K562 (cell line): ENCODE measurements at regions not wholly inside any gene's neighbourhood (a gene's known extent, or its start where the extent isn't known, plus 50 kb on each side); places are given as distances from the start of the nearest gene placed in this dataset.

ENCODE experiments used
- ATAC-seq: fragments of 200-7000 bp; cut with Tn5 transposase; 3 replicates; pipeline ENCODE4 v1.9.1; 2020; ENCODE audit warnings: moderate library complexity
- BruUV-seq: library from RNA; stranded (reverse); fragments of 400-500 nt; replicated peaks from 2 replicates; lab custom pipeline; 2021; lab: Mats Ljungman, UMichigan
- CTCF ChIA-PET: fragments of 300-600 bp; formaldehyde crosslinking; extraction: SDS; loops from one replicate; lab custom pipeline; 2021; ENCODE audit warnings: low intra/inter-chr PET ratio; lab: Yijun Ruan, JAX
- POLR2A ChIA-PET: fragments of 300-600, 350-650 bp; sonication (Branson Sonifier 250); formaldehyde crosslinking; extraction: SDS; loops from one replicate; lab custom pipeline; 2021; ENCODE audit warnings: antibody characterized with exemption, inconsistent platforms; lab: Yijun Ruan, JAX
- DNase-seq, 4 experiments: peaks; one replicate each; pipeline versions ENCODE4 v3.0.0 to v3.0.0-alpha.2; 2011 to 2018; ENCODE audit warnings: low spot score in 3 of 4, mixed read lengths in 3 of 4; ENCODE audit errors: extremely low read depth in 1 of 4
- FAIRE-seq: peaks from 2 replicates; lab custom pipeline; 2011; peaks lifted over from hg19 to GRCh38; lab: Jason Lieb, UNC
- H2AFZ ChIP-seq: 2 replicates; pipeline ENCODE4 v1.6.0; 2011; ENCODE audit warnings: low read depth, low read length, control low read depth, inconsistent platforms
- H3K27ac ChIP-seq: fragments of 200-600 bp; 3 replicates; pipeline ENCODE4 v1.8.0; 2011; ENCODE audit warnings: low read depth, mild to moderate bottlenecking, control low read depth, inconsistent platforms, low read length, moderate library complexity, mixed read lengths; ENCODE audit errors: extremely low read depth
- H3K27me3 ChIP-seq, 2 experiments: fragments of 300-600 bp in 1 of 2; 2 replicates in 1 of 2; 3 replicates in 1 of 2; pipeline versions ENCODE4 v1.6.0 to v1.8.0; 2011; ENCODE audit warnings: inconsistent platforms in 2 of 2, low read length in 2 of 2, mild to moderate bottlenecking in 1 of 2, mixed read lengths in 1 of 2, moderate library complexity in 1 of 2; ENCODE audit not compliant: control insufficient read depth in 2 of 2, insufficient read depth in 2 of 2
- H3K36me3 ChIP-seq: fragments of 300-600 bp; 3 replicates; pipeline ENCODE4 v1.8.0; 2011; ENCODE audit warnings: mild to moderate bottlenecking, low read length, inconsistent platforms; ENCODE audit not compliant: control insufficient read depth, insufficient read depth
- H3K4me1 ChIP-seq, 2 experiments: fragments of 200-600 bp in 1 of 2; replicated peaks in 1 of 2; 2 replicates in 1 of 2; 3 replicates in 1 of 2; pipeline versions ENCODE4 v1.5.1 to v1.8.0; 2011; ENCODE audit warnings: inconsistent platforms in 2 of 2, low read length in 2 of 2, mild to moderate bottlenecking in 1 of 2, mixed read lengths in 1 of 2, moderate library complexity in 1 of 2; ENCODE audit not compliant: control insufficient read depth in 2 of 2, insufficient read depth in 2 of 2
- H3K4me2 ChIP-seq: 2 replicates; pipeline ENCODE4 v1.6.1; 2011; ENCODE audit warnings: low read length, control low read depth, inconsistent platforms, mixed read lengths; ENCODE audit not compliant: insufficient read depth
- H3K4me3 ChIP-seq: fragments of 200-600 bp; sonication (generic), shearing (Covaris generic); 2 replicates; pipeline ENCODE4 v1.5.1; 2016; ENCODE audit warnings: control low read depth, inconsistent platforms
- H3K79me2 ChIP-seq: fragments of 200-600 bp; 3 replicates; pipeline ENCODE4 v1.8.0; 2011; ENCODE audit warnings: low read length, inconsistent platforms; ENCODE audit not compliant: control insufficient read depth, insufficient read depth
- H3K9ac ChIP-seq, 2 experiments: 2 replicates each; pipeline versions ENCODE4 v1.6.0 to v1.6.1; 2011; ENCODE audit warnings: low read depth in 2 of 2, low read length in 2 of 2, control low read depth in 1 of 2, inconsistent platforms in 1 of 2, mild to moderate bottlenecking in 1 of 2, mixed read lengths in 1 of 2; ENCODE audit not compliant: insufficient read depth in 1 of 2
- H3K9me1 ChIP-seq: one replicate; pipeline ENCODE4 v1.6.0; 2011; ENCODE audit warnings: inconsistent platforms, mild to moderate bottlenecking, low read length, moderate library complexity; ENCODE audit not compliant: control insufficient read depth, insufficient read depth
- H3K9me3 ChIP-seq: replicated peaks from 2 replicates; pipeline ENCODE4 v1.5.1; 2011; ENCODE audit warnings: low read depth, low read length, inconsistent platforms; ENCODE audit not compliant: control insufficient read depth, insufficient read depth
- H4K20me1 ChIP-seq: replicated peaks from 2 replicates; pipeline ENCODE4 v1.6.1; 2011; ENCODE audit warnings: low read length, inconsistent platforms, mixed read lengths; ENCODE audit not compliant: control insufficient read depth, insufficient read depth
- CBX5 ChIP-seq: IDR thresholded peaks from 2 replicates; pipeline ENCODE4 v1.6.1; 2014; ENCODE audit warnings: low read depth, borderline replicate concordance
- CEBPG ChIP-seq, 3 experiments: fragments of 200-800 bp in 1 of 3; sonication (Bioruptor generic) in 1 of 3; sonication (generic) in 1 of 3; formaldehyde crosslinking in 1 of 3; IDR thresholded peaks in 2 of 3; conservative IDR thresholded peaks in 1 of 3; 2 replicates each; pipeline versions ENCODE4 v1.6.1 to v1.8.0; 2016 to 2022; ENCODE audit warnings: missing compliant biosample characterization in 2 of 3, missing genetic modification characterization in 2 of 3, mild to moderate bottlenecking in 1 of 3, missing genetic modification reagents in 1 of 3
- E2F3 ChIP-seq: fragments of 250-450 bp; sonication (Bioruptor Pico); IDR thresholded peaks from 2 replicates; pipeline ENCODE4 v1.4.0; 2020; ENCODE audit warnings: mild to moderate bottlenecking
- ELF4 ChIP-seq: fragments of 450-650 bp; formaldehyde crosslinking; IDR thresholded peaks from 2 replicates; pipeline ENCODE4 v1.4.0; 2022; ENCODE audit warnings: missing genetic modification characterization
- GTF2A2 ChIP-seq: IDR thresholded peaks from 2 replicates; pipeline ENCODE4 v1.6.1; 2016; ENCODE audit warnings: mild to moderate bottlenecking, missing genetic modification characterization, missing compliant biosample characterization
- NFE2L1 ChIP-seq: fragments of 450-650 bp; IDR thresholded peaks from 2 replicates; pipeline ENCODE4 v1.6.1; 2016; ENCODE audit warnings: missing genetic modification characterization, low read depth, mild to moderate bottlenecking, missing compliant biosample characterization, moderate library complexity, borderline replicate concordance
- OTX1 ChIP-seq: fragments of 450-650 bp; formaldehyde crosslinking; IDR thresholded peaks from 2 replicates; pipeline ENCODE4 v1.4.0; 2022; ENCODE audit warnings: mild to moderate bottlenecking
- POLR2H ChIP-seq: IDR thresholded peaks from 2 replicates; pipeline ENCODE4 v1.6.1; 2016; ENCODE audit warnings: missing genetic modification characterization, low read depth, mild to moderate bottlenecking, control low read depth, missing compliant biosample characterization, moderate library complexity
- RBBP5 ChIP-seq: fragments of 200-600 bp; sonication (generic); IDR thresholded peaks from 2 replicates; pipeline ENCODE4 v1.6.1; 2012; ENCODE audit warnings: borderline replicate concordance, mild to moderate bottlenecking, low read length, control low read depth, inconsistent platforms; ENCODE audit not compliant: insufficient read depth, poor library complexity, severe bottlenecking
- RBM25 ChIP-seq: fragments of 200-400 bp; formaldehyde crosslinking; IDR thresholded peaks from 2 replicates; pipeline ENCODE4 v1.6.1; 2018; ENCODE audit warnings: low read length, low read depth, moderate library complexity; ENCODE audit not compliant: severe bottlenecking
- SMAD2 ChIP-seq: fragments of 150-350 bp; IDR thresholded peaks from 2 replicates; pipeline ENCODE4 v1.6.1; 2014; ENCODE audit warnings: low read depth, mild to moderate bottlenecking, low read length
- TCF7L2 ChIP-seq: fragments of 150-350 bp; IDR thresholded peaks from 2 replicates; pipeline ENCODE4 v1.6.1; 2016; ENCODE audit warnings: low read depth, mild to moderate bottlenecking, low read length, moderate library complexity
- TEAD1 ChIP-seq, 2 experiments: fragments of 450-650 bp in 1 of 2; sonication (generic) in 1 of 2; formaldehyde crosslinking; IDR thresholded peaks; 2 replicates each; pipeline versions ENCODE4 v1.4.0 to v1.8.0; 2020 to 2022; ENCODE audit warnings: mild to moderate bottlenecking in 2 of 2, missing genetic modification reagents in 1 of 2
- WGBS: fragments of 100-300 bp; shearing (Covaris generic); methylation state at CpG from one replicate; pipeline ENCODE4 v1.1.6; 2016; ENCODE audit warnings: low coverage, mixed read lengths; ENCODE audit not compliant: insufficient coverage; ENCODE audit errors: missing lambda C conversion rate; 5-methylcytosine and 5-hydroxymethylcytosine counted together
- in situ Hi-C: fragments of 300-500 bp; cut with MboI; formaldehyde crosslinking; loops from 4 replicates; pipeline ENCODE4 v1.15.0; 2018; ENCODE audit warnings: inconsistent platforms, mixed read lengths
- intact Hi-C: fragments of 100-400 bp; cut with micrococcal nuclease; formaldehyde crosslinking; loops from 2 replicates; pipeline ENCODE4 v1.14.2; 2022
- TF ChIP-seq, protein P1 (sequence below): fragments of 250-450 bp; sonication (Bioruptor Pico); IDR thresholded peaks from 2 replicates; pipeline ENCODE4 v1.8.0; 2021; ENCODE audit warnings: mild to moderate bottlenecking, moderate library complexity
- TF ChIP-seq, protein P2 (sequence below): fragments of 250-450 bp; sonication (Bioruptor Pico); IDR thresholded peaks from 2 replicates; pipeline ENCODE4 v1.5.0; 2022; ENCODE audit warnings: mild to moderate bottlenecking
- TF ChIP-seq, protein P3 (sequence below): sonication (generic); formaldehyde crosslinking; IDR thresholded peaks from 2 replicates; pipeline ENCODE4 v1.5.0; 2020; ENCODE audit warnings: missing genetic modification reagents

DNA sequence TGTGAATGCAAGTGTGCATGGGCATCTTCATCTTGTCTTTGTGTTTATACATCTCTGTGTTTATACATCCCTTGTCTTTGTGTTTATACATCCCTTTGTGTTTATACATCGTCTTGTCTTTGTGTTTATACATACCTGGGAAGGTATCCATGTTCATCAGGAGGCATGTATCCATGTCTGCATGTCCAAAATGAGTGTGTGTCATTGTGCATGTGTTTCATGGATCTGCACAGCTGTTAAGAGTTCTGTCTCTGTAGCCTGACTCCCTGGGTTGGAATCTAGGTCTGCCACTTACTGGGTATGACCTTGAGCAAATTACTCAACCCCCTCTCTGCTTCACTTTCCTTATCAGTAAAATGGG lies 50.1 kb upstream of the SIRPA start:
- ATAC-seq (no peak), FAIRE-seq (no peak), DNase-seq (no peak)
- no peak overlapping the region for H3K4me3 ChIP-seq
- no peak for TF ChIP-seq TEAD1 (CRISPR knock-in tag; IDR thresholded peaks at IDR 0.05)
- TF ChIP-seq, protein P1, sequence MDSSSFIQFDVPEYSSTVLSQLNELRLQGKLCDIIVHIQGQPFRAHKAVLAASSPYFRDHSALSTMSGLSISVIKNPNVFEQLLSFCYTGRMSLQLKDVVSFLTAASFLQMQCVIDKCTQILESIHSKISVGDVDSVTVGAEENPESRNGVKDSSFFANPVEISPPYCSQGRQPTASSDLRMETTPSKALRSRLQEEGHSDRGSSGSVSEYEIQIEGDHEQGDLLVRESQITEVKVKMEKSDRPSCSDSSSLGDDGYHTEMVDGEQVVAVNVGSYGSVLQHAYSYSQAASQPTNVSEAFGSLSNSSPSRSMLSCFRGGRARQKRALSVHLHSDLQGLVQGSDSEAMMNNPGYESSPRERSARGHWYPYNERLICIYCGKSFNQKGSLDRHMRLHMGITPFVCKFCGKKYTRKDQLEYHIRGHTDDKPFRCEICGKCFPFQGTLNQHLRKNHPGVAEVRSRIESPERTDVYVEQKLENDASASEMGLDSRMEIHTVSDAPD, result no peak
- no peak for TF ChIP-seq SMAD2
- TF ChIP-seq, protein P2, sequence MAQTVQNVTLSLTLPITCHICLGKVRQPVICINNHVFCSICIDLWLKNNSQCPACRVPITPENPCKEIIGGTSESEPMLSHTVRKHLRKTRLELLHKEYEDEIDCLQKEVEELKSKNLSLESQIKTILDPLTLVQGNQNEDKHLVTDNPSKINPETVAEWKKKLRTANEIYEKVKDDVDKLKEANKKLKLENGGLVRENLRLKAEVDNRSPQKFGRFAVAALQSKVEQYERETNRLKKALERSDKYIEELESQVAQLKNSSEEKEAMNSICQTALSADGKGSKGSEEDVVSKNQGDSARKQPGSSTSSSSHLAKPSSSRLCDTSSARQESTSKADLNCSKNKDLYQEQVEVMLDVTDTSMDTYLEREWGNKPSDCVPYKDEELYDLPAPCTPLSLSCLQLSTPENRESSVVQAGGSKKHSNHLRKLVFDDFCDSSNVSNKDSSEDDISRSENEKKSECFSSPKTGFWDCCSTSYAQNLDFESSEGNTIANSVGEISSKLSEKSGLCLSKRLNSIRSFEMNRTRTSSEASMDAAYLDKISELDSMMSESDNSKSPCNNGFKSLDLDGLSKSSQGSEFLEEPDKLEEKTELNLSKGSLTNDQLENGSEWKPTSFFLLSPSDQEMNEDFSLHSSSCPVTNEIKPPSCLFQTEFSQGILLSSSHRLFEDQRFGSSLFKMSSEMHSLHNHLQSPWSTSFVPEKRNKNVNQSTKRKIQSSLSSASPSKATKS (CRISPR knock-in tag), result no peak
- TF ChIP-seq E2F3 (CRISPR knock-in tag), result no peak
- TF ChIP-seq TCF7L2, result no peak
- no peak for TF ChIP-seq RBM25
- no peak for TF ChIP-seq ELF4 (CRISPR knock-in tag)
- TF ChIP-seq POLR2H, result no peak
- no peak for TF ChIP-seq OTX1
- no peak for TF ChIP-seq CBX5
- TF ChIP-seq GTF2A2 (tag), result no peak
- TF ChIP-seq, protein P3, sequence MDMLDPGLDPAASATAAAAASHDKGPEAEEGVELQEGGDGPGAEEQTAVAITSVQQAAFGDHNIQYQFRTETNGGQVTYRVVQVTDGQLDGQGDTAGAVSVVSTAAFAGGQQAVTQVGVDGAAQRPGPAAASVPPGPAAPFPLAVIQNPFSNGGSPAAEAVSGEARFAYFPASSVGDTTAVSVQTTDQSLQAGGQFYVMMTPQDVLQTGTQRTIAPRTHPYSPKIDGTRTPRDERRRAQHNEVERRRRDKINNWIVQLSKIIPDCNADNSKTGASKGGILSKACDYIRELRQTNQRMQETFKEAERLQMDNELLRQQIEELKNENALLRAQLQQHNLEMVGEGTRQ (CRISPR knock-in tag), result no peak
- no peak for TF ChIP-seq CEBPG (CRISPR knock-in tag; IDR thresholded peaks at IDR 0.05)
- no peak for TF ChIP-seq CEBPG (tag; conservative IDR thresholded peaks at IDR 0.05 in 1 of 2, IDR thresholded peaks at IDR 0.05 in 1 of 2)
- no peak for TF ChIP-seq NFE2L1 (tag)
- no peak for TF ChIP-seq RBBP5
- H3K4me1 ChIP-seq, result no peaks in the 10 kb centered on the region
- no peaks in the 10 kb centered on the region for H3K9me3 ChIP-seq
- in situ Hi-C loops (no loop called here), intact Hi-C loops (no loop called here)
- no peak overlapping the region for H3K9ac ChIP-seq
- H3K79me2 ChIP-seq, result no peaks in the 10 kb centered on the region
- H3K4me2 ChIP-seq, result no peak overlapping the region
- no peak overlapping the region for H2AFZ ChIP-seq
- H3K9me1 ChIP-seq, result no peaks in the 10 kb centered on the region
- no peaks in the 10 kb centered on the region for H3K36me3 ChIP-seq
- CTCF ChIA-PET, result no interaction called here
- no peak overlapping the region for H3K27ac ChIP-seq
- no TSS peak for BruUV-seq
- peaks cover 0 to 11% of the 10 kb centered on the region in 2 experiments; a peak in 1 of 5 replicates for H3K27me3 ChIP-seq
- POLR2A ChIA-PET, result no interaction called here
- no peaks in the 10 kb centered on the region for H4K20me1 ChIP-seq
- 0% methylated on average over 1 of the region's 1 CpG for WGBS
